GM19467 (cell line): ENCODE measurements at regions not wholly inside any gene's neighbourhood (a gene's known extent, or its start where the extent isn't known, plus 50 kb on each side); places are given as distances from the start of the nearest gene placed in this dataset.
"Not testable (repeated sequence)": the region's sequence is repeated elsewhere in the genome, so short reads cannot be mapped to it uniquely, and the experiment has no call there.

ENCODE experiments used
- ATAC-seq: cut with Tn5 transposase; IDR thresholded peaks from one replicate; pipeline ENCODE4 v1.9.1; 2021; ENCODE audit warnings: mild to moderate bottlenecking, moderate library complexity; ENCODE audit not compliant: unreplicated experiment

DNA sequence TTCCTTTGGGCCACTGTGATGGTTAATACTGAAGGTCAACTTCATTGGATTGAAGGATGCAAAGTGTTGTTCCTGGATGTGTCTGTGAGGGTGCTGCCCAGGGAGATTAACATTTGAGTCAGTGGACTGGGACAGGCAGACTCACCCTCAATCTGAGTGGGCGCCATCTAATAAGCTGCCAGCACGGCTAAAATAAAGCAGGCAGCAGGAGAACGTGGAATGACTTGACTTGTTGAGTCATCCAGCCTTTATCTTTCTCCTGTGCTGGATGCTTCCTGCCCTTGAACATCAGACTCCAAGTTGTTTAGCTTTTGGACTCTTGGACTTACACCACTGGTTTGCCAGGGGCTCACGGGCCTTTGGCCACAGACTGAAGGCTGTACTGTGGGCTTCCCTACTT, 1046.9 kb downstream of the TYW1 start:
- no peak for ATAC-seq

DNA sequence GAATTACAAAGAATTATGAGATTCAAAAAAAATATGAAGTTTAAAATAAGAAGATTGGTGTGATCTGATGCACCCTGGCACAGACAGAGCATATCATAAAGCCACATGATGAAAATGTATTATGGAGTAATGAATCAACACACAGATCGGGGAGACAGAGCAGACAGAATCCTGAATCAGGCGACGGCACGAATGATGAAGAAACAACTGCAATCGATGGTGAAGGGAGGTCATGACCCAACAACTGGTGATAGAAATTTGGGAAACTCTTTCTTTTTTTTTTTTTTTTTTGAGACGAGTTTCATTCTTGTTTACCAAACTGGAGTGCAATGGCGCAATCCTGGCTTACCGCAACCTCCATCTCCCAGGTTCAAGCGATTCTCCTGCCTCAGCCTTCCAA, 1054.0 kb downstream of the TYW1 start:
- ATAC-seq, result no peak

DNA sequence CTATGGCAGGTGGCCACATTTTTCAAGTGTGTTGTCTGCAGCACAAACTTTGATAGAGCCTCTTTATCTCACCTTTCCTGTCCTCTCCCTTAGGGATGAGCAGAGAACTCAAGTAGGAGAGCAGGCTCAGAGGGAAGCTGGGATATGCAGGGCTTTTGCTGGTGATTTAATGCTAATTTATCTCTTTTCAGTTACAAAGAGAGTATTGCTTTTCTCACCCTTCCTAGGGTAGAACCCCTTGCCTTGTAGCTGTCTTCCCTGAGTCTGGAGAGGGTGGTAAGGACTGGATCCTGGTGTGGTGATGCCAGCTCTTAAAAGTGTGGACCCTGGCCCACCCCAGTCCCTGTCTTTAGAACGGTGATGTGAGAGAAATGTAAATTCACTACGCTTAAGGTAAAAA, 1061.4 kb downstream of the TYW1 start:
- no peak for ATAC-seq

DNA sequence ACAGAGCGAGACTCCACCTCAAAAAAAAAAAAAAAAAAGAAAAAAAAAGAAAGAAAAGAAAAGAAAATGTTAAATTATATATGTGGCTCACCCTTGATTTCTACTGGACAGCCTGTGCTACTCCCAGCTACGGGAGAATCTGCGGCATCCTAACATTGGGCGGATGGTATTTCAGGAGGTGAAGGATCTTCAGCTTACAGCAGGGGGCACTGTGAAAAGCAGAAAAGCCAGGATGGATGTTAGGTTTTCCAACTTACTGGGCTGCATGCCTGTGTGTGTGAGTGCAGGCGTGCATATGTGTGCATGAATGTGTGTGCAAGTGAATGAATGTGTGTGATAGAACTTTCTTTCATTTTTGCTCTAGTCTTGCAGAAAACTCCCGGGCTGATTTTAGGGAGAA, 1066.5 kb downstream of the TYW1 start:
- no peak for ATAC-seq

DNA sequence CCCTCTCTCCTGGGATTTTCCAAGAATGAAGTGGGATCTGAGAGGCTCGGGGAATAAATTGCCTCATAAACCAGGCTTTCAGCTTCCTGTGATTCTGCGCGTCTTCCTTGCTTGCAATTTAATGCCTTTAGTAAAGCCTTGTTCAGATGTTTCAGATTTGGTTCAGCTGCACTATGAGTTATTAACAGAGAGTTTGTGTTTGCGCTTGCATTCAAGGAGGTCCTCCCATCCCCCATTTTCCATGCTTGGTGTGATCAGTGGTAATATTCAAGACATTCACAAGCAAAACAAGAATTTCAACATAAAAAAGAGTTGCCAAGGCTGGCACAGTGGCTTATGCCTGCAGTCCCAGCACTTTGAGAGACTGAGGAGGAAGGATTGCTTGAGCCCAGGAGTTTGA, 1068.9 kb downstream of the TYW1 start:
- ATAC-seq, result no peak

DNA sequence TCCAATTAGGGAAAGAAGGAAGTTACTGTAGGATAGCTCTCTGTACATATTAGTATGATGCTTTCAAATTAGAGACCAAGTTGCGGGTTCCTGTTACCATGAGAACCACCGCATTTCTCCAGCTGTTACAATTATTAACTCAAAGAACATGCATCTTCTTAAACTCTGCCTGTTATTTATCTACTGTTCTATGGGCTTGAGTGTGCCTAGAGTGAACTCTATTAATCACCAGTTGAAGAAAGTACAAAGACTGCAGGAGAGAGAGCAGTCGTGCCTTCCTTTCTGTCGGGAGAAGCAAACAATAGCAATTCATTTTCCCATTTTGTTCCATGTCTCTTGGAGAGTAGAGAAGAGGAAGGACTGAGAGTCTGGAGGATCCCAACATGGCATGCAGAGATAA, 1071.2 kb downstream of the TYW1 start:
- ATAC-seq, result no peak

DNA sequence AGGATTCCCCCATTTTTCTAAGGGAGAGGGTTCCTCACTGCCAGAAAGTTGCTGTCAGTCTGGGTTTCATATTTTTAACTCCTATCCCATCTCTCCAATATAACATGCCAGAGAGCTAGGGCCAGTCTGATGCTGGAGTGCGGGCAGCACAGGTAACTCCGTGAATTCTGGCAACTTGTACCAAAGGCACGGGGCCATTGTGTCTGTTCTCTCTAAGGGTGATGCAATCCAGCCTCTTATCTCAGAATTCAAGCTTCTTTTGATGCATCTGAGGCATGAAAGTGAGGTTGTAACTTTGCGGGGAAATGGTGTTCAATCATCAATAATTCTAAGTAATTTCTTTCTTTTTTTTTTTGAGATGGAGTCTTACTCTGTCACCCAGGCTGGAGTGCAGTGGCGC, 1074.4 kb downstream of the TYW1 start:
- no peak for ATAC-seq

DNA sequence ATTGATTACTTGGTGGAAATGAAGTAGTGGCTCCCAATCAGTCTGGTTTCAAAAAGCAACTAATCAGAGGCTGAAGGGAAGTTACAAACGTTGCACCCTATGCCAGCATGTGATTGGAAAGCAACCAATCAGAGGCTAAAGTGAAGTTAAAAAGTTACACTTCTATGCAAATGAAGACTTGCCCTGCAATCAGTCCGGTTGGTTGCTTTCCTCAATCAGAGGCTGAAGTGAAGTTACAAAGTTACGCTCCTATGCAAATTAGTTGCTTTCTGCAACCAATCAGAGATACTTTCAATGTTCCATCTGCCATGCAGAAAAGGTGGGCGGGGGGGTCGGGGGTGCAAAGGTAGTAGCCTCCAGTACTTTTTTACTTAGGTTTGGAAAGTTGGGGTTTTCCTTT, 1077.1 kb downstream of the TYW1 start:
- no peak for ATAC-seq

DNA sequence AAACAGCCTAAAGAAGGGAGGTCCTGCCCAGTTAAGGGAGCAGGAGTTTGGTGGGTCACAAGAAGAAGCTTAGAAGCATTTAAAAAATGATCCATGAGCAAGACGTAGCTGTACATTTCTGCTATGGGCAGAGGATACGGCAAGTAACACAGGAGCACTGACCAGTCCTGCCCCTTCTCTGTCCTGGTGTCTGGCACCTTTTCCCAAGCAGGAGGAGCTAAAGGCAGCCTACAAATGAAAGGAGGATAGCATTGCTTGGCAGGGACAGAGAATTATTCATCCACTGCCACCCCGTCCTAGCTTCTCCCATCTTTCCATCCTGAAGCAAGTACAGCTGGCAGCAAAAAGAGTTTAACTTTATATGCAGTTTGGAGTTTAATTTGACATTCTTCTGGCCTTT, 1077.6 kb downstream of the TYW1 start:
- no peak for ATAC-seq

DNA sequence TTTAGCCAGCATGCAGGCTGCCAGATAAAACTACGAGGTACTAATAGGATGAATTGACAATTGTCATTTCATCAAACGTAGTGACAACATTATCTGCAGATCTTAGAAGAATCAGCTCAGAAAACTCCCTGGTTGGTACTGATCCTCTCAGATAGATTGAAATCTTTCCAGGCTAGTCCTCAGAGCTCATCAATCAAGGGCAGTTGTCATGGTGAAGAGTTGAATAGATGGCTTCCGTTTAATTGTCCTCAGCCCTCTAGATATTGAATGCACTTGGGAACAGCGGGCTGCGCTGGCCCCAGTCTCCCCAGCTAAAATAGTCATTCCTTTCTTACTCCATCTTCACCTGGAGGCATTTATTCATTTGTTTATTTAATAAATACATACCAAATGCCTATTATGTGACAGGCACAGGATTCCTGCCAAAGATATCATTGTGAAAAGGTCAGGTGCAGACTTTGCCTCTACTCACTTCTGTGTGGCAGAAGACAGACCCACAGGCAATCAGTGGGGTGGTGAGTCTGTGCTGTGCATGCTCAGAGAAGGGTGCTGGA, 1081.6 kb downstream of the TYW1 start:
- ATAC-seq, result no peak

DNA sequence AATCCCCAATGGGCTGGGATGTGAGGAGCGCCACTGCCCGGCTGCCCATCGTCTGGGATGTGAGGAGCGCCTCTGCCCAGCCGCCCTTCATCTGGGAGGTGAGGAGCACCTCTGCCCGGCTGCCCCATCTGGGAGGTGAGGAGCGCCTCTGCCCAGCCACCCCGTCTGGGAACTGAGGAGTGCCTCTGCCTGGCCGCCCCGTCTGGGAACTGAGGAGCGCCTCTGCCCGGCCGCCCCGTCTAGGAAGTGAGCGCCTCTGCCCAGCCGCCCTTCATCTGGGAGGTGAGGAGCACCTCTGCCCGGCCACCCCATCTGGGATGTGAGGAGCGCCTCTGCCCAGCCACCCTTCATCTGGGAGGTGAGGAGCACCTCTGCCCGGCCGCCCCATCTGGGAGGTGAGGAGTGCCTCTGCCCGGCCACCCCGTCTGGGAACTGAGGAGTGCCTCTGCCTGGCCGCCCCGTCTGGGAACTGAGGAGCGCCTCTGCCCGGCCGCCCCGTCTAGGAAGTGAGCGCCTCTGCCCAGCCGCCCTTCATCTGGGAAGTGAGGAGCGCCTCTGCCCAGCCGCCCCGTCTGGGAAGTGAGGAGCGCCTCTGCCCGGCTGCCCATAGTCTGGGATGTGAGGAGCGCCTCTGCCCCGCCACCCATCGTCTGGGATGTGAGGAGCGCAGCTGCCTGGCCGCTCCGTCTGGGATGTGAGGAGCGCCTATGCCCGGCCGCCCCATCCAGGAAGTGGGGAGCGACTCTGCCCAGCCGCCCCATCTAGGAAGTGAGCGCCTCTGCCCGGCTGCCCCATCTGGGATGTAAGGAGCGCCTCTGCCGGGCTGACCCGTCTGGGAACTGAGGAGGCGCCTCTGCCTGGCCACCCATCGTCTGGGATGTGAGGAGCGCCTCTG, 1085.7 kb downstream of the TYW1 start:
- not testable (repeated sequence) for ATAC-seq

DNA sequence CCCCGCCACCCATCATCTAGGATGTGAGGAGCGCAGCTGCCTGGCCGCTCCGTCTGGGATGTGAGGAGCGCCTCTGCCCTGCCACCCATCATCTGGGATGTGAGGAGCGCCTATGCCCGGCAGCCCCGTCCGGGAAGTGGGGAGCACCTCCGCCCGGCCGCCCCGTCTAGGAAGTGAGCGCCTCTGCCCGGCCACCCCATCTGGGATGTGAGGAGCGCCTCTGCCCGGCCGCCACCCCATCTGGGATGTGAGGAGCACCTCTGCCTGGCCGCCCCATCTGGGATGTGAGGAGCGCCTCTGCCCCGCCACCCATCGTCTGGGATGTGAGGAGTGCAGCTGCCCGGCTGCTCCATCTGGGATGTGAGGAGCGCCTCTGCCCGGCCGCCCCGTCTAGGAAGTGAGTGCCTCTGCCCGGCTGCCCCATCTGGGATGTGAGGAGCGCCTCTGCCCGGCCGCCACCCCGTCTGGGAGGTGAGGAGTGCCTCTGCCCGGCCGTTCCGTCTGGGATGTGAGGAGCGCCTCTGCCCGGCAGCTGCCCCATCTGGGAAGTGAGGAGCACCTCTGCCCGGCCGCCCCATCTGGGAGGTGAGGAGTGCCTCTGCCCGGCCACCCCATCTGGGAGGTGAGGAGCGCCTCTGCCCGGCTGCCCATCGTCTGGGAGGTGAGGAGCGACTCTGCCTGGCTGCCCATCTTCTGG, 1086.5 kb downstream of the TYW1 start:
- not testable (repeated sequence) for ATAC-seq

DNA sequence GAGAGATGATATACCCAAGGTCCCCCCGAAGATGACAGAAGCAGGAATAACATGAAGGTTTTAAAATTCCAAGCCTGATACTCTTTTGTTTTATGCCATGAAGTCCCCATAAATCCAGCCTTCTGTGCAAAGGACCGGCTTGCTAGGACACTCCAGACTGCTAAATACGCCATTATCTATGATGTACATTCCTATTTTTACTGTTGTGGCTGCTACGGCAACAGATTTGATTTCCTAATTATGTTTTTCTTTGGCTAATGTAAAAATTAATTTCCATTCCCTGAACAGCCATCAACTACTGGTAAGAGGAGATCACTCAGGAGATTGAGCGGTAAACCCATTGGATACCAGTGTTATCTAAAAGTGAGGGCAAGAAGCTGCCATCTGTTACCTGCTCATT, 1090.8 kb downstream of the TYW1 start:
- no peak for ATAC-seq

DNA sequence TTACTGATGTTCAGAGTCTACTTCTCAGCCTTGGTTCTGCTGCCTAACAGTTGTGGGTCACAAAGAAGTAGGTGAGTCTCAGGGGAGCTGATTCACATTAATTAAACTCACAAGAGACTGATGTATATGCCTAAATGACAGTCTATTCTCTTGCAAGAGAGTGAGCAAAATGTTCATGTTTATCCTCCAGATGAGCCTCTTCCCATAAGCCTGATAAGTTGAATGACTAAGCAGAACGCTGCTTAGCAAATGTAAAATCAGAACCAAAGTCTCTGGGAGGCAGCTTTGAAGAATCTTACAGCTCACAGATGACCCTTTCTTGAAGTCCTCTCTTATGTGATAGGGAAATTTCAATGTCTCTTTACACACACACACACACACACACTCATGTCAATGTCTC, 1092.2 kb downstream of the TYW1 start:
- no peak for ATAC-seq

DNA sequence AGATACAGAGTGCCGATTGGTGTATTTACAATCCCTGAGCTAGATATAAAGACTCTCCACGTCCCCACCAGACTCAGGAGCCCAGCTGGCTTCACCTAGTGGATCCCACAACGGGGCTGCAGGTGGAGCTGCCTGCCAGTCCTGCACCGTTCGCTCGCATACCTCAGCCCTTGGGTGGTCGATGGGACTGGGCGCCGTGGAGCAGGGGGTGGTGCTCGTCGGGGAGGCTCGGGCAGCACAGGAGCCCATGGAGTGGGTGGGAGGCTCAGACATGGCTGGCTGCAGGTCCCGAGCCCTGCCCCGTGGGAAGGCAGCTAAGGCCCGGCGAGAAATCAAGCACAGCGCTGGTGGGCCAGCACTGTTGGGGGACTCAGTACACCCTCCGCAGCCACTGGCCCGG, 1093.6 kb downstream of the TYW1 start:
- not testable (repeated sequence) for ATAC-seq

DNA sequence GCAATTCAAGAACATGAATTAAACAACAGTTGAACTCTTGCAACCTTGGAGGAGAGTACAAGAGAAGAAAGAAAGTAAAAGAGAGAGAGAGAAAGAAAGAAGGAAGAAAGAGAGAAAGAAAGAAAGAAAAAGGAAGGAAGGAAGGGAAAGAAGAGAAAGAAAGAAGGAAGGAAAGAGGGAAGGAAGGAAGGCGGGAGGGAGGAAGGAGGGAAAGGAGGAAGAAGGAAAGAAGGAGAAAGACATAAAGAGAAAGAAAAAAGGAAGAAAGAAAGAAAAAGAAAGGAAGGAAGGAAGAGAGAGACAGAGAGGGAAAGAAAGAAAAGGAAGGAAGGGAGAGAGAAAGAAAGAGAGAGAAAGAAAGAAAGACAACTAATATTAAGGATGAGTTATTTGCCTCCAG, 1106.7 kb downstream of the TYW1 start:
- ATAC-seq, result no peak

DNA sequence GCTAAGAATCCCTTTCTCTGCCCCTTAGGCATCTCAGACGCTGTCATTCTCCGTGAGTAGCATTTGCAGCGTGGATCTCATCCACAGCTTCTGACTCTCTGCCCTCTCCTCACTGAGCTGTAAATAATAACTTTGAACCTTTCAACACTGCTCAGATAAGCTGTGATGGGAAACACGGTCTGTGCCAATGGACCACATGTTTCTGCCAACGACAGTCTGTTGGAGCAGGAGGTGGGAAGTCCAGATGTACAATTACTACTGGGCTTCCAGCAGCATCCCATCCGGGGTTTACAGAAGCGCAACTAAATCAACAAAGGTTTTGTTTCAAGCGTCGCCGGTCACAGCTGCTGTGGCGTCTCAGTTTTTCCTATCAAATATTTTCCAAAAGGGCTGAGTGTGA, 1110.6 kb downstream of the TYW1 start:
- ATAC-seq, result no peak

DNA sequence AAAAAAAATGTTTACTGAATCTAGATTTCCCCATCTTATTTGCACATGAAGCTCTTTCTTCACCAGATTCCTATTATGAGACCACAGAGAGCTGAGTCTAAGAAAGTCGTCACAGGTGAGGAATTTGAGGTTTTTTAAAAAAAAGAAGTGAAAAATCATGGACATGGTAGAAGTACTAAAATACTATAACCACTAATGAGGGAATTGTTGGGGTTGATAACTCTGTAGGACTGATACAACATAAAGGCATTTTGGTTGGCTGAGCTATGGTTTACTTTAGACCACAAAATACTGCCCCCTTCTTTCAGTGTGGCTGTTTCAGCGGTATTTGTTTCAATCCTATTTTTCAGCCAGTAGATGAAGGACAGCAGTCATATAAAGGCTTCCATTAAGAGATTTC, 1111.3 kb downstream of the TYW1 start:
- ATAC-seq, result no peak

DNA sequence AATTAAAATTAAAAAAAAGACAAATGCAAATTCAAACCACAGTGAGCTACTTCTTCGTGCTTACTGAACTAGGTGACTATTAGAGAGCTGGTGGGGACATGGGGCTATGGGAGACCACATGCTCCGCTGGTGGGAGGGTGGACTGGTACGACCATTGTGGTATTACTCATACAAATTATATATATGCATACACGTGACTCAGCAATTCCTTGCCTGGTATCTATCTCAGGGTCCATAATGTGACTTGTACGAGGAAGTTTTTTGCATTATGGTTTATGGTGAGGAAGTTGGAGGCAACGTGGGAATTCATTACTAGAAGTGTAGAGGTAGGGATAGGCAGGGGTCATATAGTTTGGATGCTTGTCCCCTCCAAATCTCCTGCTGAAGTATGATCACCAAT, 1112.7 kb downstream of the TYW1 start:
- no peak for ATAC-seq

DNA sequence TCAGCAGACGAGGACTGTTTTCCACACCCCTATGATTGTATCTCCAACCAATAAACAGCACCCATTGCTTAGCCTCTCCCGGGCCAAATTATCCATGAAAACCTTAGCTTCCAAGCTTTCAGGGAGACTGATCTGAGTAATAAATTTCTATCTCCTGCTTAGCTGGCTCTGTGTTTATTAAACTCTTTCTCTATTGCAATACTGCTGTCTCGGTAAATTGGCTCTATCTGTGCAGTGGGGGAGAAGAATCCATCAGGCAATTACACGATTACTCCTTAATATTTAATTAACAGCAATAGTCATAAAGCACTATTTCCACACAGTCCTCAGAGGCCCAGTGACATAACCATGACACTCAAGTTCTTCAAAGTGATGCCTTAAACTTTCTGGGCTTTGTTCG, 1122.8 kb downstream of the TYW1 start:
- ATAC-seq, result no peak

DNA sequence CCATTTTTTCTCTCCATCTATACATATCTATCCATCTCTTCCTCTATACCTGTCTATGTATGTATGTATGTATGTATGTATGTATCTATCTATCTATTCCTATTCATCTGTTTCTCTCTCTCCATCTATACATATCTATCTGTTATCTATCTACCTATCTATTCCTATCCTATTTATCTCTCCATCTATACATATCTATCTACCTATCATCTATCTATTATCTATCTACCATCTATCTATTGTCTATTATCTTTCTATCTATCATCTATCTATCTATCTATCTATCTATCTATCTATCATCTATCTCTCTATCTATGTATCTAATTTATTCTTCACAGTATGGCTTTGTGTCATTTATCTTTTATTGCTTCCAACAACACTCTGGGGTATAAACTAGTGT, 1124.4 kb downstream of the TYW1 start:
- ATAC-seq, result no peak

DNA sequence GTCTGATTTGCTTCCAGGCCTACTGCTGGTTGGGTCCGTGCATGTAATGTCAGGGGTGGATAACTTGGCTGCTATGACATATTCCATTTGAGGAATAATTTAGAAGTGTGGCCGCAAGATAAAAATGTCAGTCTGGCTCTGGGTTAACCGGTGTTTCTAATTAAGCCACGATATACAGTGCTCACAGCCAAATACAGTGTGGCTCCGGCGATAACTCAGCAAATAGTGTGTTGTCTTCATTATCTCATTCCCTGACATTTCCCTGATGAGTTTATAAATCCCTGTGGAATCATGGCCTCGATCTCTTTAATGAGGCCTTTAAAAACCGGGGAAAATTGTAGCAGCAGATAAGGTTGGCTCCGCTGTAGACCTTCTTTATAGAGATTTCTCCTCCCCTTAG, 1125.0 kb downstream of the TYW1 start:
- ATAC-seq, result no peak
